ENCODE measurements at regions not wholly inside any gene's neighbourhood (a gene's known extent, or its start where the extent isn't known, plus 50 kb on each side); places are given as distances from the start of the nearest gene placed in this dataset.

GRCh38 chr12:126358806-126359205 is 1293.6 kb downstream of the AACS start:
- DNase-seq (ENCODE audit: low spot score) = no peak

- DNase-seq (ENCODE audit: low spot score) = no peak
These were observed 1294.0 kb downstream of the AACS start for GRCh38 chr12:126359216-126359615.

DNA sequence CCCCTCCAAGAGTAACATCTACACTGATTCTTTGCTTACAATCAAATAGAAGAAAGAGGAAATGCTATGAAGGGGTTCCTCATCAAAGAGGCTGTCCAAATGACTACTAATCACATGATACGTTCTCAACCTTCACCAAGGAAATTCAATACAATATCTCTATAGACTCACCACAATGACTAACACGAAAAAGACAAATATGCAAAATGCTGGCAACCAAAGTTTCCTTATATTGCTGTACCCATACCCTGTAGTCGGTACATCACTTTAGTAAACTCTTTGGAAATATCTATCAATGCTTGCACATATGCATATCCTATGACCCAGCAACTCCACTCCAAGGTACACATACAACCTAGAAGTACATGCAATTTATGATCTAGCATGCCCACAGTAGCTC is 1296.6 kb downstream of the AACS start:
- no peak for DNase-seq (ENCODE audit: low spot score)

DNA sequence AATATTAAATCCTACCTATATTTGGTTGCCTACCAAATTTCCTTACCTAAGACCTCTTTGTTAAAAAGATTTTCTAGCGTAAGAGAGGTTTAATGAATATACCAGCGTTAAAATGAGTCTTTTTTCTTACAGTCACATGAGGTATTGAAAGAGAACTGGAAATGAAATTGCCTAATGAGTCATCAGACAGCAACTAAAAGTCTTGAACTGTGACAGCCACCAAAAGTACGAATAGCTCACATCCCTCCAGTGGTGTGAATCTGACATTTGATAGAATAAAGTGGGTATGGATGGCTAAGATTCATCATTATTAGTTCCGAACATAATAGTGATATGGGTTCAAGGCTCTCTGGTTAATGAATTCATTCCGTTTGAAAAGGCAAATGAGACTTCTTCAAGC is 1297.3 kb downstream of the AACS start:
- no peak for DNase-seq (ENCODE audit: low spot score)

DNA sequence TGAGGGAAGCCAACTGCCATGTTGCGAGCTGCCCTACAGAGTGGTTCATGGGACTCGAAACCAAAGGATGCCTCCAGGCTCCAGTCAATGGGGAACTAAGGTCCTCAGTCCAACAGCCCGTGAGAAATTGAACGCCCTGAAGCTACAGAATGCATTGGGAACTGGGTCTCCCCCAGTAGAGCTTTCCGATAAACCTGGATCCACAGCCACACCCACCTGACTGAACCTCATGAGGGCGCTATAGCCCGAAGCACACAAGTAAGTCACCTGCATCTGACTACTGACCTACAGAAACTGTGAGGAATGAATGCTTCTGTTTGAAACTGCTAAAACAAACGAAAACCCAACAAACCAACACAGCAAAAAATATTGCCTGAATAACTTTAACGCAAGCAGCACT is 1297.7 kb downstream of the AACS start:
- DNase-seq (ENCODE audit: low spot score) = no peak

DNA sequence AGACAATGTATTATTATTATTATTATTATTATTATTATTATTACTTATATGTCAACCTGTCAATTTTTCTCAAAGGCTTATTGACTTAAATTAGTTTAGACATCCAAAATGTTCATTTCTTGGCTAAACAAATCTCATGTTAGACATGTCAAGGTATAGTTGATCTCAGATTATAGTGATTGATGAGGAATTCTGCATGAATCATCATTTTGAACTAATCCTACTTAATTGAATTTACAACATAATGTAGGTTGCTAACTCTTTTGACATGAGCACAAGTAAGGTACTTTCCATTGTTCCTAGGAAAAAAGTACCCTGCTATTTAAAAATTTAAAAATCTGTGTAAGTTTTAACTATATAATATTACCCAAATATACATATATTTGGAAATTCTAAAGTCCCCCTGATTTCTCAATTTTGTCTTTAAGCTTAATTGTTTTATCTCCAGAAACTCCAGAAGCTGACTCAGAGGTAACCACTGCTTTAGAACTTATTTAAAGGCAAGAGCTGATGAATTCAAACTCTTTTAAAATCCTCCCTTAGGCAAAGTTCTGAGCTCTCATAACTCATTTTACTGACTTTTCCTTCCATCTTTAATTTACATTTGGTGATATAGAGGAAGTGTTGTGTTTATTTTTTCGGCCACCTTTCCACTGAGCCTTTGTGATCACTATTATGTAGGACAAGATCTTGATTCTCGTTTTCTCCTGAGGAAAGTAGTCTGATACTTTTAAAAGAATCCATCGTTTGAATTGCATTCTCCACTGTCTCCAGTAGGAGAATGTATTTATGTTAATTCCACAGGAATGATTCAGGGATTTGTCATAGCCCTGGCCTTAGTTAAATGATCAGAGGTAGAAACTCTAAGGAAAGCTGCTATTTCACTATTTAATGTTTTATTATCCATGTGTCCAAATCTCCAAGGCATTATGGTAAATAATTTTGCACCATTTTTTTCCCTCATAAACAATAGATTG is 1304.5 kb downstream of the AACS start:
- no peak for DNase-seq (ENCODE audit: low spot score)

DNA sequence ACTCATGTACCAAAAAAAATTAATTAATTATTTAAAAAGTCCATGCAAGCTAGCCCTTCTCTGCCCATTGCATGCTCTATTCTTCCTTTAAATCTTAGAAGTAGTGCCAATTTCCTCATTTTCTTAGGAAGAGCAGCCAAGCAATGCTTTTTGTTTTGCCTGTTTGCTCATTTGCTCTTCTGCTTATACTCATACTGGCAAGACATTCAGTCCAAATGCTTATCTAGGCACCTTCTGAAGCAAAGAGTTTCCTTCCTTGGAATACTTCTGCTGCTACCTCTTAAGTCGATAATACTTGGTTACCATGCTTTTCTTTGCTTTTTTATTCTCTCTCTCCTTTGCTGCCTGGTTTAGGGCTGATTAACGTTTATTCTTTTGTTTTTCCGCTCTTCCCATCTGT is 1318.3 kb downstream of the AACS start:
- no peak for DNase-seq (ENCODE audit: low spot score)

DNA sequence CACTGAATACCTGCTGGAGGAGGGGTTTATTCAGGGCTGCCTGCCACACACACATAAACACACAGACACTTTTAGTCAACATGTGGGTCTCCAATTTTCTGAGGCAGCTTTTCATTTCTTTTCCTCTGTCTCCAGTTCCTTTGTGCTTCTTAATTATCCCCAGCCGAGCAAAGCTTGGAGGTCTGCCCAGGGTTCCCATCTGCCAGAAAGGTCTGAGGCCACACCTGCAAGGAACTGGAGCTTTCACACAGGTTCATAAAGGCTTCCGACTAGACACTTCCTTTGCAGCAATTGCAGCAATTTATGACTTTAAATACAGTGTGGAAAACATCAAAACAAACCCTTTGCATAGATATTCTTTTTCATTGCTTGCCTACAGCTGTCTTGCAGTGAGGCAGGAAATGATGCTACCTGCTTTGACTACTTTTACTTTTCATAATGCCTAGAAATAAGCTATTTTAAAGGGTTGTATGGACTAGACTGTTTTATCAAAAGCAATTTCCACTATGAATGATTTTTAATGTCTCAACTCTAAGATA is 1318.9 kb downstream of the AACS start:
- no peak for DNase-seq (ENCODE audit: low spot score)

GRCh38 chr12:126385785-126386184 is 1320.5 kb downstream of the AACS start:
- DNase-seq (ENCODE audit: low spot score) = no peak

GRCh38 chr12:126389220-126389841 is 1324.1 kb downstream of the AACS start:
- DNase-seq (ENCODE audit: low spot score) = no peak

- DNase-seq (ENCODE audit: low spot score) = no peak
These were observed 1324.7 kb downstream of the AACS start for GRCh38 chr12:126389961-126390360.

DNA sequence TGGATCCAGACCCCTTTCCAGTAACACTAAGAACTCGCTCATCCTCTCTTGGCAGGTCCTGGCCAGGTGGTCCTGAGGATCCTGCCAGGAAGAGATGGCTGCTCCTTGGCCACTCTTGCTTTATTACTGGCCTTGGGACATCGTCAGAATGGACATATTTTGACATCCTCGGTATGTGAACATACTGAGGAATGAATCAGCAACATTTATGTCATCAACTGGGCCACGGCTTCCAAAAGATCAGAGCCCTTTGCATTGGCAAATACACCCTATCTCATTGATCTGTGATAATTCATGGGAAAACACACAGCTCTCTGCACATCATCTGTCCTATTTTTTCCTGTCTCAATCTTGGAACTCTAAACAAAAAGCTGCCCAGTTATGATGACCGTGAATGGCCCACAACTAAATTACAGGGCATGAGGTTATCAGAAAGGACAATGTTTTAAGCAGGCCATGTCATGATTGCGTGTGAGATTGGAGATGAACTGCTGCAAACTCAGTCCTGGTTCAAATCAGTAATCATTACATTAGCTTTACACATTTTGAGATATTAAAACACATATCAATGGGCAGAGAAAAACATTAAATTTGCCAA is 1325.8 kb downstream of the AACS start:
- DNase-seq (ENCODE audit: low spot score) = no peak

- DNase-seq (ENCODE audit: low spot score) = no peak
These were observed 1331.3 kb downstream of the AACS start for GRCh38 chr12:126396536-126396935.

DNA sequence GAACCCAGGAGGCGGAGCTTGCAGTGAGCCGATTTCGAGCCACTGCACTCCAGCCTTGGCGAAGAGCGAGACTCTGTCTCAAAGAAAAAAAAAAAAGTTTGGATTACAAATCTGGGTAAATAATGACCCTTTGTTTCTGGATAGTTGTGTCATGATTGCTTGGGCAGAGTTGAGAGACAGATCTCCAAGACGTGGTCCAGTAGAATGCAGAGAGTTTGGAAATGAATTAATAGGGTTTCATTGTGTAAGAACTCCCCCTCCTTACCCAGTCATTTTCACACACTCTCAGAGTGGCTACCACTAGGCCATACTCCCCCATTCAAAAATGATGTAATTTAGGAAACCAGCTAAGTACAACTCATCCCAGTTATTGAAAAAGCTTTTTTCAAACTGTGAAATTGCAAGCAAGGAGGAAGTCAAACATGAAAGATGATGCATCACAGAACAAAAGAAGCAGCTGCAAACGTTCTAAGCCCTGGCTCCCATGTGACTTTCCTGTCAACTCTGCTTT is 1331.9 kb downstream of the AACS start:
- DNase-seq (ENCODE audit: low spot score) = no peak

DNA sequence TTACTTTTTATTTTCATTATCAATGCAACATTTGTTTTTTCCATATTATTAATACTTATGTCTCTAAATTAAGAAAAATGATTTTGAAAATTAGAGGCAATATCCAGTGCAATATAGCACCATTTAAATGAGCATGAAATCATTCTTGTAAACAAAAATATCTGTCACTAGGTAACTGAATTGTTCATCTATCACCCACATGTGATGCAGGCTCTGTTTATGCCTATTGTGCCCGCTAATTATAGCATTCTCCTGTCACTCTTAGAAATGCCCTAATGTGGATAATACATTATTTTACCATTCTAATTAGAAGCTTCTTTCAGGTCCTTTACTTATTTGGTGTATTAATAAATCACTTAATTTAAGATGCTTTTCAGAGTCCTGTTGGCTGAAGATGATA is 1332.4 kb downstream of the AACS start:
- DNase-seq (ENCODE audit: low spot score) = no peak

- no peak for DNase-seq (ENCODE audit: low spot score)
These were observed 1335.6 kb downstream of the AACS start for GRCh38 chr12:126400831-126401230.

DNA sequence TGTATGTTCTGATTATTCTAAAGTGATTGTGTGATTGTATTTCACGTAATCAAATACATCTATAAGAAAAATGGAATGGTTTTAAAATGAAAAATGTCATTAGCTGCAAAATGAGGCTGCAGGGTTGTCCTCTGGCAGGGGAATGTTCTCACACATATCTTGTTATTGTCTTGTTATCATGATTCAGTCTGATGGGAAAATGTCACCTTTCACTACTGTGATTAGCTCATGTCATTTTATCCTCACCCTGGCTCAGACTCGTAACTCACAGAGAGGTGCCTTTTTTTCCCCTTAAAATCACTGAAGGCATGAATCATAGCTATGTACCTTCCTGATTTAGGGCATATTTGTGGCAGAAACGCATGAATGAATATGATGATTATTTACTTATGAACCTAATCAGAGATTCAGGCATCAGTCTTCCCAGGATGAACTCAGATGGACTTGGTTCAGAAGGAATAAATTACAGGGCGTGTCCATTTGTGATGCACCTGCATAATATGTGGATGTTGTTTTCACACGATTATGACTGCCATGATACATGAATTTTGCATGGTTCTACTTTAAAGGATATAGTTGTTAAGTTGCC is 1339.2 kb downstream of the AACS start:
- DNase-seq (ENCODE audit: low spot score) = no peak

DNA sequence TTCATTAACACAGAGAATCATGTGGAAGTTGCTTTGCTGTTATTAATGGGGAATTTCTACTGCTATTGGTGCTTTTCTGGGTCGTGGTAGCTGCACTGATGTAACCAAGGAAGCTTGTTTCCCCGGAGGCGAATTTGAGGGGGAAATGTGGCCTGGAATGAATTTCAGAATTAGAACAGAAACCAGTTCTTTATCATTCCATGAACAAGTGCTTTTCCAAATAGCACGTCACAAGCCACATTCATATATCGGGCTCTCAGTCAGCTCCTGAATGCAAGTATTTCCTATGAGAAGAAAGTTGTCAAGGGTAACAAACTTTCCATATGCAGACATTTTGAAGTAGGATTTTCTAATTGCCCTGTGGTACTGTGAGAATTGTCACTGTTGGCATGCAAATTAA is 1353.2 kb downstream of the AACS start:
- no peak for DNase-seq (ENCODE audit: low spot score)

- no peak for DNase-seq (ENCODE audit: low spot score)
These were observed 1353.9 kb downstream of the AACS start for GRCh38 chr12:126419131-126419530.

DNA sequence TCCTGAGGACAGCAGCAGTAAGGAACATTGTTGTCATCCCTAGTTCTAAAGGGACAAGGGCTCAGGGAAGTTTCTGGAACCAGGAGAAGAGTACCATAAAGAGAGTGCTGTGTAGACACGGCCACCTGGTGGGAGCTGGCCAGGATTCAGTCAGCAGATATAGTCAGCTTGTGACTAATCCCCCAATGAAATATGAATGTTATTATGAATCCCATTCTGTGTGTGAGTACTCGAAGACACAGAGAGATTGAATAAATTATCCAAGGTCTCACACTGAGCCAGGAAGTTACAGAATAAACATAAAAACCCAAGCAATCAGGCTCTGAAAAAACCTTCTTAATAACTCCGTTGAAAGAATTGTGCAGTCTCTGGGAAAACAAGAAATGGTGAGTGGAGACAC is 1359.5 kb downstream of the AACS start:
- DNase-seq (ENCODE audit: low spot score) = no peak

GRCh38 chr12:126425264-126425663 is 1360.0 kb downstream of the AACS start:
- no peak for DNase-seq (ENCODE audit: low spot score)

GRCh38 chr12:126428769-126429168 is 1363.5 kb downstream of the AACS start:
- DNase-seq (ENCODE audit: low spot score) = no peak

Measured in HT-29 (cell line).